ENCODE measurements at regions not wholly inside any gene's neighbourhood (a gene's known extent, or its start where the extent isn't known, plus 50 kb on each side); places are given as distances from the start of the nearest gene placed in this dataset.

- Histone ChIP-seq H3K36me3 (ENCODE audit: insufficient read depth, low read length) (no peaks in the 10 kb centered on the region), H3K4me2 (ENCODE audit: low read length) (no peak overlapping the region), H3F3A (ENCODE audit: insufficient read depth, low read length) (no peaks in the 10 kb centered on the region), H2AFZ (ENCODE audit: low read length) (no peak overlapping the region), H3K9ac (ENCODE audit: low read length) (no peak overlapping the region), H3K27ac (ENCODE audit: low read depth, low read length, poor library complexity, severe bottlenecking) (no peak overlapping the region), H3K9me3 (ENCODE audit: low read length) (no peaks in the 10 kb centered on the region), H3K9me2 (ENCODE audit: low read depth, low read length) (no peaks in the 10 kb centered on the region), H3K4me3 (ENCODE audit: low read depth, low read length, poor library complexity, severe bottlenecking) (no peak overlapping the region), H4K20me1 (ENCODE audit: insufficient read depth, low read length) (no peaks in the 10 kb centered on the region), H3K27me3 (ENCODE audit: insufficient read depth, low read length) (no peaks in the 10 kb centered on the region), H3K4me1 (ENCODE audit: insufficient read depth, low read length, severe bottlenecking) (no peaks in the 10 kb centered on the region), H3K79me2 (ENCODE audit: insufficient read depth, low read length) (no peaks in the 10 kb centered on the region)
- TF ChIP-seq EZH2 (IDR thresholded peaks at IDR 0.05; ENCODE audit: borderline replicate concordance, low read length) (no peak), CTCF (IDR thresholded peaks at IDR 0.05; ENCODE audit: low read length) (no peak)
These were observed 99.0 kb downstream of the CNTN3 start for GRCh38 chr3:74515451-74515850.

GRCh38 chr3:74511078-74511477, 103.4 kb downstream of the CNTN3 start:
- no peak overlapping the region for H3K9ac ChIP-seq (ENCODE audit: low read length)

GRCh38 chr3:74510261-74510818, 104.1 kb downstream of the CNTN3 start:
- no peaks in the 10 kb centered on the region for H4K20me1 ChIP-seq (ENCODE audit: insufficient read depth, low read length)
- no peaks in the 10 kb centered on the region for H3K36me3 ChIP-seq (ENCODE audit: insufficient read depth, low read length)
- no peaks in the 10 kb centered on the region for H3K79me2 ChIP-seq (ENCODE audit: insufficient read depth, low read length)
- TF ChIP-seq CTCF (IDR thresholded peaks at IDR 0.05; ENCODE audit: low read length) (no peak), EZH2 (IDR thresholded peaks at IDR 0.05; ENCODE audit: borderline replicate concordance, low read length) (no peak)
- no peaks in the 10 kb centered on the region for H3K27me3 ChIP-seq (ENCODE audit: insufficient read depth, low read length)
- no peaks in the 10 kb centered on the region for H3K9me2 ChIP-seq (ENCODE audit: low read depth, low read length)
- no peaks in the 10 kb centered on the region for H3K9me3 ChIP-seq (ENCODE audit: low read length)
- no peak overlapping the region for H3K4me2 ChIP-seq (ENCODE audit: low read length)
- no peak overlapping the region for H3K4me3 ChIP-seq (ENCODE audit: low read depth, low read length, poor library complexity, severe bottlenecking)
- no peak overlapping the region for H3K27ac ChIP-seq (ENCODE audit: low read depth, low read length, poor library complexity, severe bottlenecking)
- H3F3A ChIP-seq (ENCODE audit: insufficient read depth, low read length): no peaks in the 10 kb centered on the region
- H3K9ac ChIP-seq (ENCODE audit: low read length): no peak overlapping the region
- H3K4me1 ChIP-seq (ENCODE audit: insufficient read depth, low read length, severe bottlenecking): no peaks in the 10 kb centered on the region
- no peak overlapping the region for H2AFZ ChIP-seq (ENCODE audit: low read length)

More at GRCh38 chr3:74511078-74511477, 103.4 kb downstream of the CNTN3 start:
- Histone ChIP-seq H3K79me2 (ENCODE audit: insufficient read depth, low read length) (no peaks in the 10 kb centered on the region), H4K20me1 (ENCODE audit: insufficient read depth, low read length) (no peaks in the 10 kb centered on the region), H3K9me2 (ENCODE audit: low read depth, low read length) (no peaks in the 10 kb centered on the region), H3K27me3 (ENCODE audit: insufficient read depth, low read length) (no peaks in the 10 kb centered on the region), H3K27ac (ENCODE audit: low read depth, low read length, poor library complexity, severe bottlenecking) (no peak overlapping the region), H3K4me2 (ENCODE audit: low read length) (no peak overlapping the region), H3K9me3 (ENCODE audit: low read length) (no peaks in the 10 kb centered on the region), H3K4me1 (ENCODE audit: insufficient read depth, low read length, severe bottlenecking) (no peaks in the 10 kb centered on the region), H3K4me3 (ENCODE audit: low read depth, low read length, poor library complexity, severe bottlenecking) (no peak overlapping the region), H3K36me3 (ENCODE audit: insufficient read depth, low read length) (no peaks in the 10 kb centered on the region), H3F3A (ENCODE audit: insufficient read depth, low read length) (no peaks in the 10 kb centered on the region), H2AFZ (ENCODE audit: low read length) (no peak overlapping the region)
- TF ChIP-seq CTCF (IDR thresholded peaks at IDR 0.05; ENCODE audit: low read length) (no peak), EZH2 (IDR thresholded peaks at IDR 0.05; ENCODE audit: borderline replicate concordance, low read length) (no peak)
